ENCODE measurements at regions not wholly inside any gene's neighbourhood (a gene's known extent, or its start where the extent isn't known, plus 50 kb on each side); places are given as distances from the start of the nearest gene placed in this dataset.

GRCh38 chr13:74625541-74625940 is 491.3 kb upstream of the KLF12 start:
- peaks cover 6 to 16% (median 9%) of the 10 kb centered on the region in 3 donors for H3K27me3 Mint-ChIP-seq
- ATAC-seq (ENCODE audit: low read depth in 2 of 2) (no peak), DNase-seq (no peak)
- no peaks in the 10 kb centered on the region for H3K4me1 Mint-ChIP-seq
- H3K36me3 Mint-ChIP-seq = peaks cover 0 to 9% of the 10 kb centered on the region in 2 donors
- H3K27ac Mint-ChIP-seq = no peak overlapping the region
- H3K4me3 Mint-ChIP-seq = no peak overlapping the region
- H3K9me3 Mint-ChIP-seq = peaks cover 2 to 14% (median 4%) of the 10 kb centered on the region in 7 donors

- no peak overlapping the region for H3K27ac Mint-ChIP-seq
- DNase-seq (no peak), ATAC-seq (ENCODE audit: low read depth in 2 of 2) (no peak)
- H3K27me3 Mint-ChIP-seq = peaks cover 10 to 14% (median 12%) of the 10 kb centered on the region in 3 donors
- peaks cover 0 to 4% of the 10 kb centered on the region in 2 donors for H3K36me3 Mint-ChIP-seq
- no peaks in the 10 kb centered on the region for H3K4me1 Mint-ChIP-seq
- peaks cover 0 to 5% (median 2%) of the 10 kb centered on the region in 7 donors for H3K9me3 Mint-ChIP-seq
- no peak overlapping the region for H3K4me3 Mint-ChIP-seq
Observed at GRCh38 chr13:74623761-74624160, 489.6 kb upstream of the KLF12 start.

GRCh38 chr13:74622284-74622683 is 488.1 kb upstream of the KLF12 start:
- Mint-ChIP-seq H3K27ac (no peak overlapping the region), H3K27me3 (peaks cover 7 to 14% (median 10%) of the 10 kb centered on the region in 3 donors), H3K4me3 (no peak overlapping the region), H3K36me3 (no peaks in the 10 kb centered on the region), H3K4me1 (no peaks in the 10 kb centered on the region), H3K9me3 (peaks cover 0 to 4% (median 0%) of the 10 kb centered on the region in 7 donors)
- DNase-seq (no peak), ATAC-seq (ENCODE audit: low read depth in 2 of 2) (no peak)

GRCh38 chr13:74620711-74621110 is 486.5 kb upstream of the KLF12 start:
- Mint-ChIP-seq H3K36me3 (no peaks in the 10 kb centered on the region), H3K9me3 (peaks cover 0 to 5% (median 0%) of the 10 kb centered on the region in 7 donors)
- DNase-seq = no peak

GRCh38 chr13:74620308-74620707 is 486.1 kb upstream of the KLF12 start:
- H3K36me3 Mint-ChIP-seq = no peaks in the 10 kb centered on the region
- H3K4me3 Mint-ChIP-seq = no peak overlapping the region
- ATAC-seq (ENCODE audit: low read depth in 2 of 2) (no peak), DNase-seq (no peak)
- H3K4me1 Mint-ChIP-seq = no peaks in the 10 kb centered on the region
- peaks cover 7 to 14% (median 8%) of the 10 kb centered on the region in 3 donors for H3K27me3 Mint-ChIP-seq
- H3K9me3 Mint-ChIP-seq = peaks cover 0 to 5% (median 0%) of the 10 kb centered on the region in 7 donors
- H3K27ac Mint-ChIP-seq = no peak overlapping the region

More at GRCh38 chr13:74620711-74621110, 486.5 kb upstream of the KLF12 start:
- H3K4me3 Mint-ChIP-seq = no peak overlapping the region
- no peaks in the 10 kb centered on the region for H3K4me1 Mint-ChIP-seq
- ATAC-seq (ENCODE audit: low read depth in 2 of 2) = no peak
- no peak overlapping the region for H3K27ac Mint-ChIP-seq
- H3K27me3 Mint-ChIP-seq = peaks cover 7 to 11% (median 8%) of the 10 kb centered on the region in 3 donors

GRCh38 chr13:74597526-74597925 is 463.3 kb upstream of the KLF12 start:
- Mint-ChIP-seq H3K4me3 (no peak overlapping the region), H3K27ac (no peak overlapping the region), H3K27me3 (peaks cover 0 to 10% (median 0%) of the 10 kb centered on the region in 3 donors), H3K9me3 (peaks cover 4 to 17% (median 9%) of the 10 kb centered on the region in 7 donors), H3K4me1 (no peaks in the 10 kb centered on the region), H3K36me3 (peaks cover 0 to 5% of the 10 kb centered on the region in 2 donors)
- ATAC-seq (ENCODE audit: low read depth in 2 of 2) = no peak
- DNase-seq = no peak

- H3K4me3 Mint-ChIP-seq = no peak overlapping the region
- ATAC-seq (ENCODE audit: low read depth in 2 of 2) (no peak), DNase-seq (no peak)
- peaks cover 0 to 10% (median 0%) of the 10 kb centered on the region in 3 donors for H3K27me3 Mint-ChIP-seq
- peaks cover 0 to 5% of the 10 kb centered on the region in 2 donors for H3K36me3 Mint-ChIP-seq
- no peaks in the 10 kb centered on the region for H3K4me1 Mint-ChIP-seq
- H3K9me3 Mint-ChIP-seq = peaks cover 4 to 20% (median 9%) of the 10 kb centered on the region in 7 donors
- no peak overlapping the region for H3K27ac Mint-ChIP-seq
Observed at GRCh38 chr13:74596691-74597090, 462.5 kb upstream of the KLF12 start.

GRCh38 chr13:74593688-74594087 is 459.5 kb upstream of the KLF12 start:
- Mint-ChIP-seq H3K27ac (no peak overlapping the region), H3K4me3 (no peak overlapping the region), H3K9me3 (peaks cover 2 to 15% (median 7%) of the 10 kb centered on the region in 7 donors), H3K27me3 (peaks cover 6 to 10% (median 8%) of the 10 kb centered on the region in 3 donors), H3K4me1 (no peaks in the 10 kb centered on the region), H3K36me3 (peaks cover 0 to 5% of the 10 kb centered on the region in 2 donors)
- ATAC-seq (ENCODE audit: low read depth in 2 of 2) (no peak), DNase-seq (no peak)

- DNase-seq (no peak), ATAC-seq (ENCODE audit: low read depth in 2 of 2) (no peak)
- Mint-ChIP-seq H3K9me3 (peaks cover 0 to 4% (median 0%) of the 10 kb centered on the region in 7 donors), H3K4me3 (no peak overlapping the region), H3K27ac (no peak overlapping the region), H3K4me1 (no peaks in the 10 kb centered on the region), H3K27me3 (peaks cover 10 to 27% (median 19%) of the 10 kb centered on the region in 3 donors), H3K36me3 (no peaks in the 10 kb centered on the region)
Observed at GRCh38 chr13:74586847-74587246, 452.6 kb upstream of the KLF12 start.

GRCh38 chr13:74576420-74576819 is 442.2 kb upstream of the KLF12 start:
- H3K4me1 Mint-ChIP-seq = peaks cover 5 to 12% (median 6%) of the 10 kb centered on the region in 3 donors
- DNase-seq (no peak), ATAC-seq (ENCODE audit: low read depth in 2 of 2) (no peak)
- H3K27ac Mint-ChIP-seq = no peak overlapping the region
- H3K9me3 Mint-ChIP-seq = no peaks in the 10 kb centered on the region
- H3K4me3 Mint-ChIP-seq = peak overlapping the region in 4 of 8 donors; percentile 47 to 69 (median 68)
- peaks cover 59 to 74% (median 73%) of the 10 kb centered on the region in 3 donors for H3K27me3 Mint-ChIP-seq
- peaks cover 0 to 4% of the 10 kb centered on the region in 2 donors for H3K36me3 Mint-ChIP-seq

GRCh38 chr13:74575729-74576125 is 441.5 kb upstream of the KLF12 start:
- Mint-ChIP-seq H3K4me3 (peak overlapping the region in 7 of 8 donors; percentile 47 to 74 (median 68)), H3K36me3 (peaks cover 0 to 4% of the 10 kb centered on the region in 2 donors), H3K9me3 (no peaks in the 10 kb centered on the region), H3K27ac (no peak overlapping the region), H3K27me3 (peaks cover 60 to 77% (median 66%) of the 10 kb centered on the region in 3 donors), H3K4me1 (peaks cover 6 to 12% (median 6%) of the 10 kb centered on the region in 3 donors)
- ATAC-seq (ENCODE audit: low read depth in 2 of 2) (peak; percentile 78 to 83), DNase-seq (no peak)

- H3K9me3 Mint-ChIP-seq = no peaks in the 10 kb centered on the region
- peaks cover 6 to 12% (median 8%) of the 10 kb centered on the region in 3 donors for H3K4me1 Mint-ChIP-seq
- H3K4me3 Mint-ChIP-seq = peak overlapping the region in 7 of 8 donors; percentile 47 to 74 (median 68)
- peaks cover 0 to 4% of the 10 kb centered on the region in 2 donors for H3K36me3 Mint-ChIP-seq
- no peak for DNase-seq
- ATAC-seq (ENCODE audit: low read depth in 2 of 2) = no peak
- peaks cover 58 to 77% (median 62%) of the 10 kb centered on the region in 3 donors for H3K27me3 Mint-ChIP-seq
- H3K27ac Mint-ChIP-seq = no peak overlapping the region
Observed at GRCh38 chr13:74574964-74575728, 440.9 kb upstream of the KLF12 start.

GRCh38 chr13:74573654-74574053 is 439.4 kb upstream of the KLF12 start:
- H3K4me3 Mint-ChIP-seq = no peak overlapping the region
- H3K27me3 Mint-ChIP-seq = peaks cover 49 to 80% (median 67%) of the 10 kb centered on the region in 3 donors
- DNase-seq (no peak), ATAC-seq (ENCODE audit: low read depth in 2 of 2) (no peak)
- H3K36me3 Mint-ChIP-seq = peaks cover 0 to 4% of the 10 kb centered on the region in 2 donors
- no peaks in the 10 kb centered on the region for H3K9me3 Mint-ChIP-seq
- H3K4me1 Mint-ChIP-seq = peaks cover 6 to 12% (median 8%) of the 10 kb centered on the region in 3 donors
- no peak overlapping the region for H3K27ac Mint-ChIP-seq

GRCh38 chr13:74571811-74572210 is 437.6 kb upstream of the KLF12 start:
- H3K27me3 Mint-ChIP-seq = peaks cover 47 to 74% (median 67%) of the 10 kb centered on the region in 3 donors
- no peak overlapping the region for H3K4me3 Mint-ChIP-seq
- H3K4me1 Mint-ChIP-seq = peaks cover 6 to 12% (median 8%) of the 10 kb centered on the region in 3 donors
- no peaks in the 10 kb centered on the region for H3K9me3 Mint-ChIP-seq
- ATAC-seq (ENCODE audit: low read depth in 2 of 2) (no peak), DNase-seq (no peak)
- H3K27ac Mint-ChIP-seq = no peak overlapping the region
- peaks cover 0 to 4% of the 10 kb centered on the region in 2 donors for H3K36me3 Mint-ChIP-seq
